Ecto neural progenitor cell (in vitro differentiated cells): ENCODE measurements at regions not wholly inside any gene's neighbourhood (a gene's known extent, or its start where the extent isn't known, plus 50 kb on each side); places are given as distances from the start of the nearest gene placed in this dataset.
A peak's percentile ranks its signal among the peaks of the same experiment; 100 is the strongest.
"Not testable (repeated sequence)": the region's sequence is repeated elsewhere in the genome, so short reads cannot be mapped to it uniquely, and the experiment has no call there.

Source experiments
- DNase-seq: peaks from one replicate; pipeline ENCODE4 v3.0.0-alpha.2; 2018; ENCODE audit warnings: low spot score

GRCh38 chr1:199449681-199450080 lies 577.8 kb upstream of the NR5A2 start:
- DNase-seq, result no peak

DNA sequence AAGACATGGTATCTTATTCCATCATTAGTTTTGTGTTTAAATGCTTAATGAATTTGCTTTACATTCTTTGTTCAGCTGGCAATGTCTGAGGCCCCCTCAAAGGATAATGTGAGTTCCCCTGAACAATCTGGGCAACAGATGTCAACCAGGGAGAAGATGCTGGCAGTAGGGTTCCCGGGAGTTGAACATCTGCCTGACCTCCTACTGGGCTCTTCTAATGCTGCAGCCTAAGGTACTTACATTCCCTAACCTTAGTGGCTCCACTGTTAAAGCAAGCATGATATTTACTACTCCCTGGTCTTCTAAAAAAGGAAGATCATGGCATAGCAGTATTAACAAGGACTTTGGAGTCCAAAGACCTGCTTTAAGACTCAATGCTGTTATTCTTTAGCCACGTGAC lies 574.9 kb upstream of the NR5A2 start:
- no peak for DNase-seq

DNA sequence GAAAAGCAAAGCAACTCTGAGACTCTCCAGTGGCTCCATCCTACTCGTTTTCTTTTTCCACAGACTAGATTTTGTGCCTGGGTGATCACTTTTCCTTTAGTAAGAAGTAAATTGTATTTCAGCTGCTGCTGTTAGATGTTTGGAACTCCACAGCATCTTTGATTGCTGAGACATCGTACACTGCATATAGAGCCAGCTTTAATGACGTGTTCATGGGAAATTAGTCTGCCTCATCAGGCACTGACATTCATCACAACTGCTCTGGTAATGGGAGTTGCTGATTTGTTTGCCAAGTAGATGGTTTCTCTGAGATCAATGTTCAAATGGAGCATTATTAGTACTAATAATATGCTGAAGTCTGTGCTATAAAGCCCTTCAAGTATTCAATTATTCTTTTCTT lies 573.8 kb upstream of the NR5A2 start:
- DNase-seq, result no peak

GRCh38 chr1:199460933-199461332 lies 566.6 kb upstream of the NR5A2 start:
- no peak for DNase-seq

DNA sequence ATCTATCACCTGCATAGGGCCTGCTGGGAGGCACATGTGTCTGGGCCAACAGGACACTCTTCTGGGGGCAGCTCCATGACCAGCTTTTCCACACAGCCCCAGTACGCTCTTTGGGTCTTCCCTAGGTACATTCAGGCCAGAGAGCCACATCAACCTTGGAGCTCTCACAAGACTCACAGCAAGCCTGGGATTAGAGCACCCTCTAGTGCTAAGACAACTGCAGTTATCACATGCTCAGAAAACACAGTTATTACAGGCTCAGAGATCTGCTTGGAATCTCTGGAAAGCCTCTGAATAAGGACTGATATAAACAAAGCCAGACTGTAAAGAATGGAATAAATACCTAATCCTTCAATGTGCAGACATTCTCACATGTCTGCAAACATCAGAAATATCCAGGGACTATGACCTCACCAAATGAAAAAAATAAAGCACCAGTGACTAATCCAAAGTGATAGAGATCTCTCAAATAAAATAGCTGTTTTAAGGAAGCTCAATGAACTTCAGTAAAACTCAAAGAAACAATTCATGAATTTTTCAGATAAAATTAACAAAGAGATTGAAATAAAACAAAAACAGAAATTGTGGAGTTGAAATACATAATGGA lies 563.9 kb upstream of the NR5A2 start:
- peak; percentile 46 for DNase-seq

DNA sequence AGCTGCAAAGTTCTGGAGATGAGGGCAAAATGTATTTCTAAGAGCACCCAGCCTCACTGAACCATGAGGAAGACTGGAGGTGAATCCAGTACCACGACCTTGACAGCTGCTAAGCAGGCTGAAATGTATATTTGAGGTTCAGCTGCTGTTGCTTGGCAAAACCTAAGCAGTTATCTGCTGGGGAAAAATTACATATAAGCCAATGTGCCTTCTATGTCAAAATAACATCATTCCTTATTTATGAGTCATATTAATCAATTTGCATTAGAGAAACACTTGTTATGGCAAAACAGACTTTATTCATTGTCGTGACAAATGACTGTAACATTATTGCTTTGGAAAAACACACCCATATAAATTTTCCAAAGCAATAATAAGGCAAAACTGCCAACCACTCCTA lies 560.5 kb upstream of the NR5A2 start:
- no peak for DNase-seq

GRCh38 chr1:199472018-199472417 lies 555.5 kb upstream of the NR5A2 start:
- no peak for DNase-seq

DNA sequence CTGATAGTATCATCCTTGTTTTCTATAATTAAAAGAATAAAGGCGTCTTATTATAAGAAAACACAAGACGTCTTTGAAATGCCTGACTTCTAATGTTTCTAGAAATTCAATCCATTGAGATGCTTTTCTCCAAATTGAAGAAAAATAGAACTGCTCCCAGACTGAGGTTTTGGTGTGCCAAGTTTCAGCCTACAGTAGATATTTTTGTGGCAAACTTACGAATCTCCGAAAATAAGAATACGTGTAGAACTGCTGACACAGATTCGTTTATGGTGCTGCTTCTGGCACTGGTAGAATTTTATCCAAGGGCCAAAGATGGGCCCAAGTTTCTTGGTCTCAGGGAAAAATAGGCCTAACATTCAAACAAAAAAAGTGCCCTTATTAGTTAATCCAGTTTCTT lies 554.5 kb upstream of the NR5A2 start:
- no peak for DNase-seq

DNA sequence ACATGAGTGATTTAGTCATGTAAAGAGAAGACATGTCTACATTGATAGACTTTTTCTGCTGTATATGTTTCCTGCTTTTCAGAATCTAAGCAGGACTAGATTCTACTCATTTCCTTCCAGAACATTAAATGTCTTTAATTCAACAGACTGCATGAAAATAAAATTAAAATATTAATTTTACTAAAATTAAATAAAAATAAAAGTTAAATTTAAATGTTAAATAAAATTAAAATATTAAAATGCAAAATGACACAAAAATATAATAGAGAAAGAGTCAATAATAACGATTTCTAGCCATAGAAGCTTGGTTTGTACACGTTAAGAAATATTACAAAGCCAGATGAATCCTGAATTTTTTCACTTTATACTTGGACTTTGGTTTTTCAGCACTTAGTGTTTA lies 552.8 kb upstream of the NR5A2 start:
- DNase-seq, result no peak

DNA sequence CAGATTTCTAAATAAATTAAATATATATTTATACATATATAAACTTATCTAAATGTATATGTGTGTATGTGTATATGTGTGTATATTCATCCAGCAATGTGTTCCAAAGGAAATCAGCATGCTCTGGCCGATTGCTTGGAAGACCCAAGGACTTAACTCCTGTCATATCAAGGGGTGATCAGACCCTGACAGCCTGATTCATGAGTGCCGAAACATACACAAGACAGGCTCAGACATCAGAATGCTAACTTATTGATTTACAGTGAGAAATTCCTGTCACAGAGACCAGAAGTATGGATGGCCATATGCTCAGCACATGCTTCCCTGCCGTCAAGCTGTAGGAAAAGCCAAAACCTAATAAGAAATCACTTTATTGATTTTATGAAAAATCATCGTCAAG lies 545.1 kb upstream of the NR5A2 start:
- no peak for DNase-seq

DNA sequence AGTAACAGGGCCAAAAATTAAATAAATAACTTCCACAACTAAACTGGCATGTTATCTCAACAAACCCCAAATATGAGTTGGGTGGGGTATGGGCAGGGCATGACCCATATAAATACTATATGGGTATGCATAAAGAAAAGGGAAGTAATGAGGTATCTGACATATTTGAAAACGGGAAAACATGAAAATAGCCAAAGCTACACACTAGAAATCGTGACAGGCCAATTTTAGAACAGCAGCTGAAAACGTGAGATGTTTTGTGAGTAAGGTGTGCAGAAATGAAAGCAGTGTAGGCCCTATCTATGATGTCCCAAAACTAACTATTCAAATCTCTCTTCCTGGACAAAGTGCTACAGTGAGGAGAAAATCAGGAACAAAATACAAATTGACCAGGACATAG lies 537.9 kb upstream of the NR5A2 start:
- no peak for DNase-seq

- DNase-seq, result no peak
Measured at GRCh38 chr1:199490769-199491527, 536.6 kb upstream of the NR5A2 start.

DNA sequence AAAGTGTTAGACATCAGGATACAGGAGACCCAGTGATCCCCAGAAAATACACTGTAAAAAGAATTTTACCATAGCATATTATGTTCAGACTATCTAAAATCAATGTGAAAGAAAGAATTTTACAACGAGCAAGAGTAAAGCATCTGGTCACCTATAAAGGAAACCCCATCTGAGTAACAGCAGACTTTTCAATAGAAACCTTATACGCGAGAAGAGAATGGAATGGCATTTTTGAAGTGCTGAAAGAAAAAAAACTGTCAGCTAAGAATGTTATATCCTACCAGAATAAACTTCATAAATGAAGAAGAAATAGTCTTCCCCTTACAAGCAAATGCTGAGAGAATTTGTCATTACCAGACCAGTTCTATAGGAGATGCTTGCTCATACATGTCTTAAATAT lies 532.1 kb upstream of the NR5A2 start:
- no peak for DNase-seq

DNA sequence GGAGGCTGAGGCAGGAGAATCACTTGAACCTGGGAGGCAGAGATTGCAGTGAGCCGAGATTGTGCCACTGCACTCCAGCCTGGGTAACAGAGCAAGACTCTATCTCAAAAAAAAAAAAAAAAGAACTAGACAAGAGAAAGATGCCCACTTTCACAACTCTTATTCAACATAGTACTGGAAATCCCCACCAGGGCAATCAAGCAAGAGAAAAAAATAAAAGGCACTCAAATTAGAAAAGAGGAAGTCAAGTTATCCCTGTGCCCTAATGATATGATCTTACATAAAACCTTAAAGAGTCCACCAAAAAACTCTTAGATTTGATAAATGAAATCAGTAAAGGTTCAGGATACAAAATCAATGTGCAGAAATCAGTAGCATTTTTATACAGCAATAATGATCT lies 528.7 kb upstream of the NR5A2 start:
- not testable (repeated sequence) for DNase-seq

DNA sequence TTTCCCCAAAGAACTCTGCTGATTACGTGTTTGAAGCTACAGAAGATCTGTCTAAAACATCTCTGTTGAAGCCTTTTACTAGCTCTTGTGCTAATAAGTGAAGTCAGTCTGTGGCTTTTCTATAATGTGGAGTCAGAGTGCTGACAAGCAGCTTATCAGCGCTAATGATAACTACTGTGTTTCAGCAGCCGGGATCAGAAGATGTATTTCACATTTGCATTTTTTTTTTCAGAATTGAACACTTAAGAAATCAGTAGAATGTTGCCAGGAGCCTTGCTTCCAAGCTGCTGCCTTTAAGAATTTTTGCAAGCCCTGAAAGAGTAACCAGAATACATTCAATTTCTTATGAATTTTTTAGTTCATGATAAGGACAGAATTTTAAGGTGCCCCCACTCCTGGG lies 519.4 kb upstream of the NR5A2 start:
- no peak for DNase-seq

- no peak for DNase-seq
Measured at GRCh38 chr1:199508653-199509052, 518.9 kb upstream of the NR5A2 start.

DNA sequence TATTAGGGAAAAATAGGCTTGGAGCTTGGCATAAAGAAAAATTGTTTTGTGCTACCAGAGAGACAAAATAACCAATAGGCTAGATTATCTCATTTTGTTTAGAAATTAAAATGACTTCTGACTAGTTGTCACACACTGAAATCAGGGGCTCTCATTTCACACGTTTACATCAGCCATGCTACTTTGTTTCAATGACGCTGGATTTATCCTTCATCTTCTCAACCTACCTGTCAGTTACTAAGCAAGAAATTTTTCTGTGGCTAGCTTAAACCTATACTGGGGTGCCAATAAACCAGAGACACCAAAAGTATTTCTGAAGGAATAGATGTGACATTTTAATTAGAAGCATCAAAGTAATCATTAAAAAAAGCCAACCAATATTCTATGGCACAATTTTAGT lies 518.1 kb upstream of the NR5A2 start:
- no peak for DNase-seq

DNA sequence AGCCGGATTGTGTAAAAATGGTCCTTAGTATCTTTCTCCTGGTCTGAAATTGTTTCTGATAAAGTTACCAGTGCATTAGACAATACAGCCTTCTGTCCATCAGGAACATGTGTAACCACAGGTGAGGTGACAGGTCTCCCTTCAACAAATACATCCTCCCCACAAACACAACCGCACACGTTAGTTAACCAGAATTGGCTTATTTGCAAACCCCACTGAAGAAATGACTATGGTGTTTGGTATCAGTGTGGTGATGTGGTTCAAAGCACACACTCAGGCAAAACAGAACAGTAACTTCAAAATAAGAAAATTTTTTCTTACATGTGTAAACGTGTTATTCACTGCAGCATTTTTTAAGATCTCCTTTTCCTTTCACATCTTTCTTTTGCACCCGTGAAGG lies 517.2 kb upstream of the NR5A2 start:
- DNase-seq, result no peak

DNA sequence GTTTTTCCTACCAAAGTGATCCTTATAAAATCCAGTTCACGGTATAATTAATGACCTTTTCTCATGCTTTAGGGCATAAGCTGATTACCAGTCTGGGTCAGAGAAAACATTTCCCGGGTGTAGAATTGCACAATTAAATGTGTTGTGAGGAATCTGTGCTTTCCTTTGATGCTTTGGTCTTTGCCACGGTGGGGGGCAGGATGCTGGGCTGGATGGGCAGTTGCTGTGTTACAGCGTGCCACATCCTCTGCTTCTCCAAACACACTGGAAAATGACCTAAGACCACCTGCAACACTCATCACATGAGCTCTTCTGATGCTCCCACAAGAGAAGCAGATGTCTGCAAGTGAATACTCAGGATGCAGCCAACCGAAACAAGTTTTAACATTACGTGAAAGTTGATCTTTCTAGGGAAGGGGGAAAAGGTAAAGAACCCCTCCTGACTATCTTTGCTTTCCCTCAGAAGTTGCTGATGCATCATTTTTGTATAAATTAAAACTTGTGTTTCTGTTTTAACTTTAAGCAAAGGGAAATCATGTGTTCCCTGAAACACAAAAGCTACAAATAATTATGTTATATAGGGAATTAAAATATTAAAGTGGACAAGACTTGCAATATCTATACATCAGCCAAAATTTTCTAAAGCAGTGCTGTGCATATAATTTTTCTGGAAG lies 515.3 kb upstream of the NR5A2 start:
- DNase-seq, result peak; percentile 81

DNA sequence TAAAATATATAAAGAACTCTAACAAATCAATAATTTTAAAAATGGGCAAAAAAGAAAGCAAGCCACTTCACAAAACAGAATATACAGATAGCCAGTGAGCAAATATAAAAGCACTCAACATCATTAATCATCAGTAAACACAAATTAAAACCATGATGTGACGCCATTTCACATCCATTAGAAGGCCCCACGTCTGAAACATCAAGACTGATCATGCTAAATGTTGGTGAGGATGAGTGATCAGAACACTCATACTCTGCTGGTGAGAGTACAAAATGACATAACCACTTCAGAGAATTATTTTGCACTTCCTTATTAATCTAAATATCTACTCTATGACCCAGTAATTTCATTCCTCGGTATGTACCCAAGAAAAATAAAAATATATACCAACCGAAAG lies 512.2 kb upstream of the NR5A2 start:
- DNase-seq, result no peak

DNA sequence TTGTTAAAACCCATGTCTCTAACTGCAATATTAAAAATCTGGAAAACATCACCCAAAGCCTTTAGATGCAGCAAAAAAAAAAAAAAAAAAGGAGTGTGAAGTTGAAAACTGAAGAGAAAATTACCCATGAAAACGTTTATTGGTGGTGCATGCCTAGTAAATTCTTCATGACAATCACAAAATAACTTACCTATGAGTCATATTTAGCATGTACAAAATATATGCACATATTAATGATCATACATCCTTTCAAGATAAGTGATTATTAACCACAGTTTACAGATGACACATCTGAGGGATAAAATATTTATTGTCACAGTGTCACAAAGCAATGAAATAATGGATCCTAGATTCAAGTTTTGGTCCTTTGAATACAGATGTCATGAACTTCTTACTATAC lies 505.2 kb upstream of the NR5A2 start:
- DNase-seq, result no peak

- no peak for DNase-seq
Measured at GRCh38 chr1:199522936-199523335, 504.6 kb upstream of the NR5A2 start.

GRCh38 chr1:199529324-199529723 lies 498.2 kb upstream of the NR5A2 start:
- no peak for DNase-seq

- not testable (repeated sequence) for DNase-seq
Measured at GRCh38 chr1:199533361-199533760, 494.1 kb upstream of the NR5A2 start.
